B cell (primary cell): ENCODE measurements at regions not wholly inside any gene's neighbourhood (a gene's known extent, or its start where the extent isn't known, plus 50 kb on each side); places are given as distances from the start of the nearest gene placed in this dataset.

ENCODE experiments used
- CTCF ChIP-seq: fragments of 200-600 bp; IDR thresholded peaks from one replicate; pipeline ENCODE4 v1.8.0; 2022; ENCODE audit warnings: antibody characterized with exemption, mild to moderate bottlenecking
- EZH2 ChIP-seq: IDR thresholded peaks from 2 replicates; pipeline ENCODE4 v1.6.1; 2012; ENCODE audit warnings: borderline replicate concordance, low read depth, mild to moderate bottlenecking, moderate library complexity, low read length; ENCODE audit not compliant: insufficient read depth, poor library complexity, severe bottlenecking

- TF ChIP-seq CTCF (no peak), EZH2 (no peak)
Observed at GRCh38 chr21:17461014-17461413, 51.8 kb upstream of the CXADR start.
